ENCODE measurements at regions not wholly inside any gene's neighbourhood (a gene's known extent, or its start where the extent isn't known, plus 50 kb on each side); places are given as distances from the start of the nearest gene placed in this dataset.
"Not testable (repeated sequence)": the region's sequence is repeated elsewhere in the genome, so short reads cannot be mapped to it uniquely, and the experiment has no call there.

DNA sequence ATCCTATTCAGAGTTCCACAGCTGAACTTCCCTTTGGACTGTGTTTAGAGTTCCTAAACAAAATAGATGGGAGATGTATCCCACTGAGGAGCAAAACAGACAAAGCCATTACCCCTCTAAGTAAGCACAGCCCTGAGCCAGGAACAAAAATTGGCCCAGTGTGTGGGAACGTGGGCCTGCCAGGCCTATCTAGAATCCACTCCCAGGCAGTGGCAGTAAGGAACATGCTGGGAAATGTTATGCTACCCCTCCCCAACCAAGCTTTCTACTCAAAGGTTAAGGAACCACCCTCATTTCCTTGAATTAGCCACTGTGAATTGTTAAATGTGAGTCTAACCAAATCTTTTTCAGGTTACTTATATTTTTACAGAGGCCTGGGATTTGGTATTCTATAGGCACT is 405.1 kb upstream of the PTGER4 start:
- no peak for DNase-seq

- DNase-seq: no peak
Measured at GRCh38 chr5:40273936-40274335, 405.8 kb upstream of the PTGER4 start.

- no peak for DNase-seq
Measured at GRCh38 chr5:40271476-40271875, 408.2 kb upstream of the PTGER4 start.

GRCh38 chr5:40270274-40270845 is 409.4 kb upstream of the PTGER4 start:
- no peak for DNase-seq

DNA sequence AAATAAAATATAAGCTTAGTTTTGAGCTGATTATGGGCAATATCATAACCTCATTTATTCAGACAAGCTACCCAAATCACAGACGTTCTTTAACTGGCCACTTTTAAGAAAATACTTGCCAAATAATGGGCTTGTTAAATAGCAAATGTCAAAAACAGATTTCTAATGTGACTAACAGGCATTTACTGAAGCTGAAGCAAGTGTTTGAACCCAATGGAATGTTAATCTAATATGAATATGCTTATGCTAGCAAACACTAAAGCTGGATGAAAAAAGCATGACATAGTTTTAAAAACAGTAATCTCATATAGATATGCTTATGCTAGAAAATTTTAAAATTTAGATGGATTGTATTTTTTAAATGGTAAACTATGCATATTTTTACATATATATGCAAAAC is 411.6 kb upstream of the PTGER4 start:
- no peak for DNase-seq

- no peak for DNase-seq
Measured at GRCh38 chr5:40266952-40267351, 412.8 kb upstream of the PTGER4 start.

DNA sequence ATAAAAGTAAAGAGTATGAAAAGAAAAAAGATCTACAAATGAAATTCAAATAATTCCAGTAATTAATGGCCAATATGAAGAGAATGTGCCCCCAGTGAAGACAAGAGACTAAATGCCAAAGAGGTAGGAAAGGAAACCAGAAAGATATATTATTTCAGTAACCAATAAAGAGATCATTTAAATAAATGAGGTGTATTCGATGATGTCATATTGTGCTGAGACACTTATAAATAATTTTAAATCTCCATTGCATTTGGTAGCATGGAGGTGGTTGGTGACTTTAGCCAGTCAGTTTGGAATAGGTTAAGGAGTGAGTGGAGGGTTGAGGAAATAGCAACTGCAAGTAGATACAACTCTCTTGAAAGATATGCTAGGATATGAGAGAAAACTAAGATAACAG is 417.7 kb upstream of the PTGER4 start:
- DNase-seq: no peak

DNA sequence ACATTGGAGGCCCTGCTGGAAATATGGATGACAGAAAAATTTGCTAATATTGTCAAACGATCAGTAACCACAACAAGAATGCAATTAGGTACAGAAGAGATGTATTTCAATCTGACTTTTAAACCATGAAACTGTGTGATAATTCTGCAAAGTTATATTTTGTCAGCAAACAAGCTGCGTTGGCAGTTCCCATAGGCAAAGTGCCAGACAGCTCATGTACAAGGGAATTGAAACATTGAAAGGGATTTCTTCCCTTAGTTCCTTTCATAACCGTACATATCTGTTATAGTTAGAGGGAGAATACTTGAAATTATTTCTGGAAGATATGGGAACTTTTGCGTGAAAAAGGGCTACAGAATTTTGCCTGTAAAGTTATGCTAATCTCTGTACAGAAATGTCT is 419.4 kb upstream of the PTGER4 start:
- no peak for DNase-seq

DNA sequence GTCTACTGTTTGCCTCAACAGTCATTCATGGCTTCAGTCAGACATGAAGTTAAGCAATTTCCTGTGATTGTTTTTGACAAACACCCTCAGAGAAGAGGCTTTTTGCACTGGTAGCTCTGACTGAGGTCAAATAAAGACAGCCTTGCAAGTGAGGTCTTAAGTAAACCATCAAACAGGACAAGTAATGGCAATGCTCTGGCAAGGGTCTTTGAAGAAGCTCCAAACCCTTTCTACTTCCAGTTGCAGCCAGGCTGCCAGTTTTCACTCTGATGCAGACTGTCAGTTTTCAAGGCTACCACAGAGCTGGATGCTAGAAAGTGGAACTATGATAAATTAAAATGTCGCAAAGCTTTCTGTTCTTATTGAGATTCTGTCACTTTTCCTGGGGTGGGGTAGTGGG is 421.5 kb upstream of the PTGER4 start:
- DNase-seq: no peak

GRCh38 chr5:40240671-40241070 is 439.0 kb upstream of the PTGER4 start:
- DNase-seq: no peak

GRCh38 chr5:40240111-40240510 is 439.6 kb upstream of the PTGER4 start:
- no peak for DNase-seq

DNA sequence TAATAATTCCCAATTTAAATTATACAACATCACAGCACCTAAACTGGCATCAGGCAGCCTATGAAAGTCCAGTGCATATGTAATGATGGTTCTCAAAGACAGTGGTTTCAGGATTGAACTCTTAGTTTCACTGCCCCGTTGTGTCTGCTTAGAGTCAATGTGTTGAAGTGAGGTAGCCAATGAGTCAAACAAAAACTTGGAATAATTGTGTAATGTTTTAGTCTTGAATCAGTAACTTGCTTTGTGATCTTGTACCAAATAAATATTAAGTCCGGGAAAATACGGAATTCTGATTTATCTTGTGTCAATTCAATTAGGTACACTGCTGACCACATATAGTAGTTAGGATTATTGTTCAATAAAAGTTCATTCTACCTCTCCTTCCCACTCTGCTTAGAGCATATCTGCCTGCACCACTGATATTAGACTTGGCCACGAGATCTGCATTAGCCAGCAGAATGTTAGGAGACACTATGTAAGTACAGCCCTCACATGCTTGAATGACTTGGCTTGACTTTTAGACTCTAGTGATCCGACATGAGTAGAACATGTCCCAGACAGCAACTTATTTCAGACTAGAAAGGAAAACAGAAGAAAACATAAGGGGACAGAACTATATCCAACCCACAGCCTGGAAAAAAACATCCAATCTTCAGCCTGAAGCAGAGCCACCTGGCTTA is 441.5 kb upstream of the PTGER4 start:
- DNase-seq: no peak

- DNase-seq: no peak
Measured at GRCh38 chr5:40235471-40236400, 444.0 kb upstream of the PTGER4 start.

- no peak for DNase-seq
Measured at GRCh38 chr5:40233268-40233667, 446.4 kb upstream of the PTGER4 start.

DNA sequence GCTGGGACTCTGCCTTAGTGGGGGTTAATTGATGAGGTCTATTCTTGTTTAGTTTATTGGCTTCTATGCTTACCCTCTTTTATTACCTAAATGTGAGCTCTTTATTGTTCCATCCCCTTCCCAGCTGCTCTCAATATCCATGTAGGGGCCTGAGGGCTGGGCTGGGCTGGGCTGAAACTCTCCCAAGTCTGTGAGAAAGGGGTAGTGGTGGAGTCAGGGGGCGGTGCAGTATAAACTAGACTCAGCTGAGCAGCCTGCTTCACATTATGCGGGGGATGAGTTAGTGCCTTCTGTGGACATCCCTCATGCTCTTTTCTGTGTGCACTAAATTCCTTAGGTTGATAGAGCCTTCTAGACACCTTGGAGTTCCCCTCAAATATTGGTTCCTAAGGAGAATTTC is 451.8 kb upstream of the PTGER4 start:
- no peak for DNase-seq

DNA sequence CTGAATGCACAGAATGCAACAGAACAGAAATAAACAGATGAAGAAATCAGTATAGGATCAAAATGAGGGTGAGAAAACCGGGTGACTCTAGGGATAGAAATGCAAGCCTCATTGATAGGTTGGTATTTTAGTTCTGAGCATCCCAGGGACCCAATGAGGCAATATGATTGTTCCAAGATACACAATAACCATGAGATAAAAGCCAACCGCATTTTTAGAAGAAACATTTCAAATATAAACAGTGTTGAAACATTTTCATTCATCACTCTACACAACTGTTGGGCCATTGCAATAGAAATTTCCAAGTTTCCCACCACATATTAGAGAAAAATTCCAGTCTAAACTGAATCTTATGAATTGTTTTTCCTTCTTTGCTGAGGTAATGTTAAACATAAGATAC is 452.3 kb upstream of the PTGER4 start:
- DNase-seq: no peak

DNA sequence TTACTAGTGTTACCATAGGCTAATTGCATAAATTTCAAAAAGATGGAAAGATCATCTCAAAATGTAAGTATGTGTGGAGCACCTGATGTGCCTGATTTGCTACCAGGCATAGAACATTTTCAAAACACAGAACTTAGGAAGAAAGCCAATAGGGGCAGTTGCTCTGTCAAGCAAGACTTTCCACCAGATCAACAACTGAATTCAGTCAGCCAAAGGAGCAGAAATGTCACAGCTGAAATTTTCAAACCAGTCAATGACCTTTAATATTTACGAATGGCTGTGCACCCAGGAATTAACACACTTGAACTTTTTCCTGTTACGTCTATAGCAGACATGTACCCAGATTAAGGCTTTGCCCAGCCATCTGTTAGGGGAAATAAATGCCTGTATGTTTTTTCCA is 452.8 kb upstream of the PTGER4 start:
- no peak for DNase-seq

DNA sequence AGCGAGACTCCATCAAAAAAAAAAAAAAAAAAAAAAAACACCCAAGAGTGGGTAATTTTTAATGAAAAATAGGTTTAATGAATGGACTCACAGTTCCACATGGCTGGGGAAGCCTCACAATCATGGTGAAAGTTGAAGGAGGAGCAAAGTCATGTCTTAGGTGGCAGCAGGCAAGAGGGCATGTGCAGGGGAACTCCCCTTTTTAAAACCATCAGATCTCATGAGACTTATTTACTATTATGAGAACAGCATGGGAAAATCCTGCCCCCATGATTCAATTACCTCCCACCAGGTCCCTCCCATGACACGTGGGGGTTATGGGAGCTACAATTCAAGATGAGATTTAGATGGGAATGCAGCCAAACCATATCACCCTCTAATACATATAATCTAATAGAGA is 454.6 kb upstream of the PTGER4 start:
- not testable (repeated sequence) for DNase-seq

GRCh38 chr5:40224421-40224820 is 455.3 kb upstream of the PTGER4 start:
- no peak for DNase-seq

GRCh38 chr5:40223884-40224402 is 455.8 kb upstream of the PTGER4 start:
- no peak for DNase-seq

- no peak for DNase-seq
Measured at GRCh38 chr5:40221796-40222195, 457.9 kb upstream of the PTGER4 start.

DNA sequence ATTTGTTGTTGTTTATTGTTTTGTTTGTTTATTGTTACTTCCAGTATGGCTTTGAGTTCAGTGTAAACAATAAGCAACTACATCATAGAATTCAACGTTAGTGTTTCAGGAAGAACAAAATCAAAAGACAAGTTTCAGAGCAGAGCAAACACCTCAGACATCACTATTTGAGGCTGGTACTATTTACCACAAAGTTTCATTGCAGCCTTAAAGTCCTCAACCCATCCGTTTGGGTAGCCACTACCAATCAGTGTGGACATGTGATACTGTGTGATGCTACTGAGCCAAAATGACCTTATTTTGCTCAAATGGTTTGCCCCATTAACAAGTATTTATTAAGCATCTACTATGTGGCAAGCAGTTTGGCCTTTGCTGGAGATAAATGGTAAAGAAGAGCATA is 458.5 kb upstream of the PTGER4 start:
- no peak for DNase-seq

GRCh38 chr5:40220260-40220659 is 459.5 kb upstream of the PTGER4 start:
- no peak for DNase-seq

DNA sequence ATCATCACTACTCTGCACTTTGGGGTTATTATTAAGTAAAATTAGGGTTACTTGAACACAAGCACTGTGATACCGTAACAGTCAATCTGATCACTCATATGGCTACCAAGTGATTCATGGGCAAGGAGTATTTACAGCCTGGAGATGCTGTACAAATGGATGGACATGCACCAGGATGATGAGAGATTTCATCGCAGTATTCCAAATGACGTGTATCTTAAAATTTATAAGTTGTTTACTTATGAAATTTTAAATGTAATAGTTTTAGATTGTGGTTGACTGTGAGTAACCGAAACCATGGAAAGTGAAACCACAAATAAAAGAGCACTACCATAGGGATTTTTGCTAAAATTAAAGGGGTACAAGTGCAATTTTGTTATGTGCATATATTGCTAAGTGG is 462.2 kb upstream of the PTGER4 start:
- DNase-seq: no peak
